Anterior cingulate cortex (tissue), 58 donors: ENCODE measurements at regions not wholly inside any gene's neighbourhood (a gene's known extent, or its start where the extent isn't known, plus 50 kb on each side); places are given as distances from the start of the nearest gene placed in this dataset.

Experiments
- DNase-seq, 58 donors: peaks; one replicate each; lab custom pipeline; 2025; lab: John Stamatoyannopoulos, UW

GRCh38 chr14:101152855-101153254 is 249.3 kb upstream of the RTL1 start:
- DNase-seq = no peak

GRCh38 chr14:101153691-101154090 is 250.2 kb upstream of the RTL1 start:
- no peak for DNase-seq

GRCh38 chr14:101155575-101155974 is 252.1 kb upstream of the RTL1 start:
- DNase-seq = no peak

- DNase-seq = no peak
These were observed 263.9 kb upstream of the RTL1 start for GRCh38 chr14:101167428-101167827.

- DNase-seq = no peak
These were observed 265.7 kb upstream of the RTL1 start for GRCh38 chr14:101169267-101169666.

GRCh38 chr14:101171650-101172049 is 268.1 kb upstream of the RTL1 start:
- DNase-seq = no peak

- no peak for DNase-seq
These were observed 270.4 kb upstream of the RTL1 start for GRCh38 chr14:101173698-101174521.

- no peak for DNase-seq
These were observed 271.0 kb upstream of the RTL1 start for GRCh38 chr14:101174522-101174838.

- no peak for DNase-seq
These were observed 271.6 kb upstream of the RTL1 start for GRCh38 chr14:101174980-101175606.

- DNase-seq = no peak
These were observed 272.4 kb upstream of the RTL1 start for GRCh38 chr14:101175731-101176534.

GRCh38 chr14:101176535-101177205 is 273.1 kb upstream of the RTL1 start:
- no peak for DNase-seq

- DNase-seq = no peak
These were observed 273.9 kb upstream of the RTL1 start for GRCh38 chr14:101177301-101177971.

- DNase-seq = no peak
These were observed 274.9 kb upstream of the RTL1 start for GRCh38 chr14:101178184-101179072.

- DNase-seq = no peak
These were observed 276.2 kb upstream of the RTL1 start for GRCh38 chr14:101179691-101180211.

GRCh38 chr14:101181446-101182313 is 278.2 kb upstream of the RTL1 start:
- DNase-seq = no peak

GRCh38 chr14:101182476-101182875 is 279.0 kb upstream of the RTL1 start:
- no peak for DNase-seq

GRCh38 chr14:101183376-101184103 is 280.0 kb upstream of the RTL1 start:
- DNase-seq = no peak
